ENCODE measurements at regions not wholly inside any gene's neighbourhood (a gene's known extent, or its start where the extent isn't known, plus 50 kb on each side); places are given as distances from the start of the nearest gene placed in this dataset.

DNA sequence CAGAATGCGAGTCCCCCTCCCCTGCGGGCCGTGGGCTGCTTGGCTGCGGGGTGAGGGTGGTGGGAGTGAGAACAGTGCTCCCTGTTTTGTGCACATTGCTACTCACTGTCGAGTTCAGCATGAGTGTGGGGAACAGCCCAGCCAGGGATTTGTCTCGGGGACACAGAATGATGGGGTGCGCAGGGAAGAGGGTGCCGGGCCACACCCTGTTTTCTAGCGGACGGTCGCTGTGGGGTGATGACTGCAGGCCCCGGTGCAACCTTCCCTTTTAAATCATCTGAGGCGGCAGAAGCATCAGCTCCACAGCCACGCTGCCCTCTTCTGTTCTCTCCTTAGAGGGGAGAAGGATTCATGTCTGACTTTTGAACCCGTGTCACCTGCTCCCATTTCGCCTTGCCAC is 1051.2 kb downstream of the TBC1D22A start:
- TF ChIP-seq, protein P1, sequence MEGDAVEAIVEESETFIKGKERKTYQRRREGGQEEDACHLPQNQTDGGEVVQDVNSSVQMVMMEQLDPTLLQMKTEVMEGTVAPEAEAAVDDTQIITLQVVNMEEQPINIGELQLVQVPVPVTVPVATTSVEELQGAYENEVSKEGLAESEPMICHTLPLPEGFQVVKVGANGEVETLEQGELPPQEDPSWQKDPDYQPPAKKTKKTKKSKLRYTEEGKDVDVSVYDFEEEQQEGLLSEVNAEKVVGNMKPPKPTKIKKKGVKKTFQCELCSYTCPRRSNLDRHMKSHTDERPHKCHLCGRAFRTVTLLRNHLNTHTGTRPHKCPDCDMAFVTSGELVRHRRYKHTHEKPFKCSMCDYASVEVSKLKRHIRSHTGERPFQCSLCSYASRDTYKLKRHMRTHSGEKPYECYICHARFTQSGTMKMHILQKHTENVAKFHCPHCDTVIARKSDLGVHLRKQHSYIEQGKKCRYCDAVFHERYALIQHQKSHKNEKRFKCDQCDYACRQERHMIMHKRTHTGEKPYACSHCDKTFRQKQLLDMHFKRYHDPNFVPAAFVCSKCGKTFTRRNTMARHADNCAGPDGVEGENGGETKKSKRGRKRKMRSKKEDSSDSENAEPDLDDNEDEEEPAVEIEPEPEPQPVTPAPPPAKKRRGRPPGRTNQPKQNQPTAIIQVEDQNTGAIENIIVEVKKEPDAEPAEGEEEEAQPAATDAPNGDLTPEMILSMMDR (IDR thresholded peaks at IDR 0.05): no peak
- no peak for TF ChIP-seq POLR2A (IDR thresholded peaks at IDR 0.05)
